Gastroesophageal sphincter (tissue), 4 donors: ENCODE measurements at regions not wholly inside any gene's neighbourhood (a gene's known extent, or its start where the extent isn't known, plus 50 kb on each side); places are given as distances from the start of the nearest gene placed in this dataset.

ENCODE experiments used
- ATAC-seq: fragments of 150-250 bp; one replicate; pipeline ENCODE4 v1.9.1; 2016; ENCODE audit warnings: mild to moderate bottlenecking, moderate library complexity
- H3K27ac ChIP-seq, 4 donors: fragments of 200-600 bp; sonication (generic) in 3 of 4; 1 replicate in 3 of 4; 2 replicates in 1 of 4; pipeline ENCODE4 v1.5.1; 2016 to 2019
- H3K27me3 ChIP-seq: fragments of 200-600 bp; sonication (generic); one replicate; pipeline ENCODE4 v1.5.1; 2019
- H3K36me3 ChIP-seq, 2 donors: fragments of 200-600 bp; sonication (generic); one replicate each; pipeline ENCODE4 v1.5.1; 2019; ENCODE audit warnings: control low read depth in 1 of 2
- H3K4me1 ChIP-seq, 3 donors: fragments of 200-600 bp; sonication (generic); 1 replicate in 2 of 3; 2 replicates in 1 of 3; pipeline ENCODE4 v1.5.1; 2016 to 2019; ENCODE audit warnings: control low read depth in 2 of 3
- H3K4me3 ChIP-seq, 2 donors: fragments of 200-600 bp; sonication (generic); one replicate each; pipeline ENCODE4 v1.5.1; 2019; ENCODE audit warnings: mild to moderate bottlenecking in 1 of 2, moderate library complexity in 1 of 2
- H3K9me3 ChIP-seq, 3 donors: fragments of 200-600 bp; sonication (generic); one replicate each; pipeline ENCODE4 v1.5.1; 2017 to 2019; ENCODE audit warnings: control low read depth in 2 of 3
- CTCF ChIP-seq, 4 experiments: fragments of 200-600 bp in 2 of 4; fragments of 450-650 bp in 2 of 4; sonication (generic) in 1 of 4; IDR thresholded peaks; one replicate each; pipeline ENCODE4 v1.5.1; 2017 to 2019; ENCODE audit warnings: antibody characterized with exemption in 4 of 4, mild to moderate bottlenecking in 2 of 4, moderate library complexity in 2 of 4
- EP300 ChIP-seq: sonication (generic); formaldehyde crosslinking; IDR thresholded peaks from one replicate; pipeline ENCODE4 v1.6.1; 2017; ENCODE audit warnings: antibody characterized with exemption, mild to moderate bottlenecking
- POLR2A ChIP-seq, 2 donors: fragments of 450-650 bp; IDR thresholded peaks; one replicate each; pipeline ENCODE4 v1.6.1; 2017; ENCODE audit warnings: antibody characterized with exemption in 2 of 2, mild to moderate bottlenecking in 2 of 2, moderate library complexity in 1 of 2
- POLR2AphosphoS5 ChIP-seq: sonication (generic); formaldehyde crosslinking; IDR thresholded peaks from one replicate; pipeline ENCODE4 v1.6.1; 2017; ENCODE audit warnings: antibody characterized with exemption
- WGBS, 2 donors: methylation state at CpG; one replicate each; pipeline ENCODE4 v1.1.5; 2018; ENCODE audit warnings: low coverage in 1 of 2; 5-methylcytosine and 5-hydroxymethylcytosine counted together

- no peak for ATAC-seq
- Histone ChIP-seq H3K9me3 (no peaks in the 10 kb centered on the region), H3K27ac (no peak overlapping the region), H3K4me3 (no peak overlapping the region), H3K36me3 (no peaks in the 10 kb centered on the region), H3K27me3 (no peaks in the 10 kb centered on the region), H3K4me1 (no peaks in the 10 kb centered on the region)
- TF ChIP-seq CTCF (IDR thresholded peaks at IDR 0.05): no peak
- TF ChIP-seq EP300: no peak
- TF ChIP-seq POLR2AphosphoS5: no peak
- TF ChIP-seq POLR2A (IDR thresholded peaks at IDR 0.05): no peak
- WGBS, 2 donors: 84 to 92% methylated on average over 4 of the region's 4 CpGs
Measured at GRCh38 chr2:163367825-163368582, 367.8 kb downstream of the FIGN start.

DNA sequence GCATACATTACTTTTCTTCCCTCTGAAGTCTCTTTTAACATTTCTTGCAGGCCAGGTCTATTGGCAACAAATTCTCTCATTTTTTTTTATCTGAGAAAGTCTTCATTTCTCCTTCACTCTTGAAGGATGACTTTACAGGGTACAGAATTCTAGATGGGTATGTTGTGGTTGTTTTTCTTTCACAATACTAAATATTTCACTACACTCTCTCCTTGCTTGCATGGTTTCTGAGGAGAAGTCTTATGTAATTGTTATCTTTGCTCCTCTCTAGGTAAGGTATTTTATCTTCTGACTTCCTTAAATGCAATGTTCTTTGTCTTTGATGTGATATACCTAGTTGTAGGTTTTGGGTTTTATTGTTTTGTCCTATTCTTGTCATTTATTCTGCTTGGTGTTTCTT, 371.1 kb downstream of the FIGN start:
- Histone ChIP-seq H3K4me3 (no peak overlapping the region), H3K4me1 (no peaks in the 10 kb centered on the region), H3K27ac (no peak overlapping the region), H3K9me3 (peaks cover 0 to 6% (median 0%) of the 10 kb centered on the region in 3 donors), H3K36me3 (no peaks in the 10 kb centered on the region), H3K27me3 (no peaks in the 10 kb centered on the region)
- TF ChIP-seq POLR2A (IDR thresholded peaks at IDR 0.05): no peak
- TF ChIP-seq CTCF (IDR thresholded peaks at IDR 0.05): no peak
- no peak for TF ChIP-seq POLR2AphosphoS5
- no peak for TF ChIP-seq EP300
- no peak for ATAC-seq

- Histone ChIP-seq H3K9me3 (no peaks in the 10 kb centered on the region), H3K36me3 (no peaks in the 10 kb centered on the region), H3K4me3 (no peak overlapping the region), H3K27ac (no peak overlapping the region), H3K27me3 (no peaks in the 10 kb centered on the region), H3K4me1 (peaks cover 0 to 17% (median 0%) of the 10 kb centered on the region in 3 donors)
- ATAC-seq: no peak
- 87 to 88% methylated on average over 1 of the region's 1 CpG for WGBS, 2 donors
- TF ChIP-seq CTCF (IDR thresholded peaks at IDR 0.05) (no peak), POLR2AphosphoS5 (no peak), POLR2A (IDR thresholded peaks at IDR 0.05) (no peak), EP300 (no peak)
Measured at GRCh38 chr2:163353551-163353950, 382.3 kb downstream of the FIGN start.

DNA sequence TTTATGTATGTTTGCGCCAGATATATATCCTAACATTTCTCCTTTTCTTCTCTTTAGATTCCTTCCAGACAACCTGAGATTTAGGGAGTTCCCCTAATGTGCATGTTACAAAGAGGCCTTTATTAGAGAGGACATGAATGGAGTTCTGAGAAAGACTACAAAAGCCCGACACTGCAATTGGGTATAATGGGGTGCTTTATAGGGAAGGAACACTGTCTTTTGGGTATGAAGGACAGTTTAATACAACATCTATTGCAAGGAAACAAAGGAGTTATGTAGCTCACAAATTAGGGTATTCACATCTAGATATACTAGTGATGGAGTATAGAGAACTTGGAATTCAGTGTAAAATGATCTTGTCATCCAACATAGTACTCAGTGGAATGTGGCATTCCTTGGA, 383.8 kb downstream of the FIGN start:
- TF ChIP-seq EP300 (no peak), CTCF (IDR thresholded peaks at IDR 0.05) (no peak)
- Histone ChIP-seq H3K4me3 (no peak overlapping the region), H3K9me3 (no peaks in the 10 kb centered on the region), H3K4me1 (peaks cover 0 to 26% (median 0%) of the 10 kb centered on the region in 3 donors), H3K36me3 (no peaks in the 10 kb centered on the region), H3K27me3 (no peaks in the 10 kb centered on the region), H3K27ac (no peak overlapping the region)
- 79 to 92% methylated on average over 2 of the region's 2 CpGs for WGBS, 2 donors
- ATAC-seq: no peak

DNA sequence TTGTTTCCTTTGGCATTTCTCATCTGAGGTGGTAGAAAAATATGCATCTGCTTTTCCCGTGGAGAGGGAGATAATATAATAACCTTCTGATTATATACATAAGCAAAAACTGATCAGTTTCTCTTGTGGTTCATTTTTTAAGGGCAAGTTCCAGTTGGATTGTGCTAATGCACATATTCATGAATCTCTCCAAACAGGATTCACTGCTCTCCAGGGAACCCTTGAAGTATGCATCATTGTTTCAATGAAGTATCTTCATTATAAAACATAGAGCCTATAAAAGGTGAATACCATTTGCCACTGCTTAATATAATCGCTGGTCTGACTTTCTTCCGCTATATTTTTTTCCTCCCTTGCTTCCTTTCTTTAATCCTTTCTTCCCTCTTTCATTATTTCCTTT, 384.7 kb downstream of the FIGN start:
- no peaks in the 10 kb centered on the region for H3K9me3 ChIP-seq
- no peaks in the 10 kb centered on the region for H3K27me3 ChIP-seq
- WGBS, 2 donors: 79 to 83% methylated on average over 3 of the region's 3 CpGs
- H3K4me1 ChIP-seq: peaks cover 0 to 26% (median 0%) of the 10 kb centered on the region in 3 donors
- TF ChIP-seq POLR2AphosphoS5 (no peak), CTCF (IDR thresholded peaks at IDR 0.05) (no peak), EP300 (no peak), POLR2A (IDR thresholded peaks at IDR 0.05) (no peak)
- H3K4me3 ChIP-seq: no peak overlapping the region
- H3K36me3 ChIP-seq: no peaks in the 10 kb centered on the region
- ATAC-seq: no peak
- no peak overlapping the region for H3K27ac ChIP-seq
